Heart right ventricle (tissue), 16 donors: ENCODE measurements at regions not wholly inside any gene's neighbourhood (a gene's known extent, or its start where the extent isn't known, plus 50 kb on each side); places are given as distances from the start of the nearest gene placed in this dataset.

Experiments used
- ATAC-seq, 8 donors: fragments of 200-7000 bp; cut with Tn5 transposase; one replicate each; pipeline ENCODE4 v1.9.1; 2020; ENCODE audit warnings: mild to moderate bottlenecking in 8 of 8, moderate library complexity in 8 of 8, moderate number of reproducible peaks in 1 of 8
- DNase-seq, 2 donors: peaks; one replicate each; pipeline ENCODE4 v3.0.0-alpha.2; 2020
- H3K27ac ChIP-seq, 10 donors: fragments of 200-600 bp; sonication (generic) in 2 of 10; one replicate each; pipeline versions ENCODE4 v1.5.0 to v1.8.0; 2020 to 2022; ENCODE audit warnings: mild to moderate bottlenecking in 3 of 10
- H3K27me3 ChIP-seq, 7 donors: fragments of 200-600 bp; one replicate each; pipeline ENCODE4 v1.8.0; 2021 to 2022; ENCODE audit warnings: mild to moderate bottlenecking in 2 of 7
- H3K36me3 ChIP-seq, 9 donors: fragments of 200-600 bp; sonication (generic) in 1 of 9; one replicate each; pipeline versions ENCODE4 v1.5.0 to v1.8.0; 2020 to 2022; ENCODE audit warnings: mild to moderate bottlenecking in 2 of 9
- H3K4me1 ChIP-seq, 9 donors: fragments of 200-600 bp; sonication (generic) in 1 of 9; one replicate each; pipeline versions ENCODE4 v1.5.0 to v1.8.0; 2020 to 2022; ENCODE audit warnings: mild to moderate bottlenecking in 4 of 9
- H3K4me3 ChIP-seq, 10 donors: fragments of 200-600 bp; sonication (generic) in 2 of 10; one replicate each; pipeline versions ENCODE4 v1.5.0 to v1.8.0; 2020 to 2022; ENCODE audit warnings: mild to moderate bottlenecking in 7 of 10, moderate library complexity in 2 of 10
- H3K9me3 ChIP-seq, 11 donors: fragments of 200-600 bp in 10 of 11; sonication (generic) in 2 of 11; one replicate each; pipeline versions ENCODE4 v1.5.0 to v1.8.0; 2013 to 2022; ENCODE audit warnings: mild to moderate bottlenecking in 2 of 11, control low read depth in 1 of 11, moderate library complexity in 1 of 11
- WGBS, 2 donors: extraction: QIAGEN DNeasy Blood & Tissue Kit; methylation state at CpG; one replicate each; pipeline ENCODE4 v1.1.7; 2013; ENCODE audit warnings: inconsistent platforms in 1 of 2; 5-methylcytosine and 5-hydroxymethylcytosine counted together
- intact Hi-C, 10 donors: fragments of 100-400 bp; cut with DNase I; formaldehyde crosslinking; loops; one replicate each; pipeline versions ENCODE4 v1.11.1 to v1.14.2; 2022
- TF ChIP-seq, protein P1 (sequence below), 9 donors: fragments of 200-600 bp; sonication (generic) in 2 of 9; IDR thresholded peaks; one replicate each; pipeline versions ENCODE4 v1.5.0 to v1.8.0; 2021 to 2022; ENCODE audit warnings: antibody characterized with exemption in 9 of 9, mild to moderate bottlenecking in 5 of 9, moderate library complexity in 1 of 9
- donor health status: Arrhythmogenic right ventricular cardiomyopathy.
- donor health status: ischemic (EF 13 %, LVEDD 7.1; RV severe dilation, severe dysfunction).
- donor health status: healthy with polysubstance abuse.
- donor health status: DM: no; HTN: yes; CAD: no.
- donor health status: DM: no; HTN: no; CAD: no.
- donor health status: ischemic (EF 25% LVEDD 6.9; RV normal size, moderate dysfunction).
- donor health status: ischemic (EF 25% LVEDD 5.7; RV mildly dilated, moderate dysfunction).
- donor health status: healthy.
- donor health status: DM: yes; HTN: yes; CAD: no.
- donor health status: Ischemic cardiomyopathy.
- donor health status: ischemic (EF 35%, LVEDD 5.7; RV mildly dilated, moderate dysfunction).
- donor health status: nonischemic (EF 11% LVEDD 7.7; RV severe dilation, severe dysfunction).
- donor health status: DM: yes; HTN: yes; CAD: no.
- donor health status: PGD.
- donor health status: ischemic (EF 29% LVEDD 5.4; RV normal size, mild dysfunction).
- donor health status: nonischemic (EF 23%, LVEDD 6.1; RV moderate dilation, normal function).

GRCh38 chr7:84847038-84847437 is 339.8 kb downstream of the SEMA3D start:
- ATAC-seq (no peak), DNase-seq (no peak)
- TF ChIP-seq, protein P1, sequence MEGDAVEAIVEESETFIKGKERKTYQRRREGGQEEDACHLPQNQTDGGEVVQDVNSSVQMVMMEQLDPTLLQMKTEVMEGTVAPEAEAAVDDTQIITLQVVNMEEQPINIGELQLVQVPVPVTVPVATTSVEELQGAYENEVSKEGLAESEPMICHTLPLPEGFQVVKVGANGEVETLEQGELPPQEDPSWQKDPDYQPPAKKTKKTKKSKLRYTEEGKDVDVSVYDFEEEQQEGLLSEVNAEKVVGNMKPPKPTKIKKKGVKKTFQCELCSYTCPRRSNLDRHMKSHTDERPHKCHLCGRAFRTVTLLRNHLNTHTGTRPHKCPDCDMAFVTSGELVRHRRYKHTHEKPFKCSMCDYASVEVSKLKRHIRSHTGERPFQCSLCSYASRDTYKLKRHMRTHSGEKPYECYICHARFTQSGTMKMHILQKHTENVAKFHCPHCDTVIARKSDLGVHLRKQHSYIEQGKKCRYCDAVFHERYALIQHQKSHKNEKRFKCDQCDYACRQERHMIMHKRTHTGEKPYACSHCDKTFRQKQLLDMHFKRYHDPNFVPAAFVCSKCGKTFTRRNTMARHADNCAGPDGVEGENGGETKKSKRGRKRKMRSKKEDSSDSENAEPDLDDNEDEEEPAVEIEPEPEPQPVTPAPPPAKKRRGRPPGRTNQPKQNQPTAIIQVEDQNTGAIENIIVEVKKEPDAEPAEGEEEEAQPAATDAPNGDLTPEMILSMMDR (IDR thresholded peaks at IDR 0.05): no peak
- Histone ChIP-seq H3K4me1 (no peaks in the 10 kb centered on the region), H3K27me3 (no peaks in the 10 kb centered on the region), H3K4me3 (no peak overlapping the region), H3K9me3 (no peaks in the 10 kb centered on the region), H3K36me3 (no peaks in the 10 kb centered on the region), H3K27ac (no peak overlapping the region)
- 87% methylated on average over 1 of the region's 1 CpG for WGBS, 2 donors
- intact Hi-C loops: no loop called here

GRCh38 chr7:84845971-84846370 is 340.9 kb downstream of the SEMA3D start:
- 62 to 92% methylated on average over 3 of the region's 3 CpGs for WGBS, 2 donors
- intact Hi-C loops: no loop called here
- H3K36me3 ChIP-seq: no peaks in the 10 kb centered on the region
- no peak overlapping the region for H3K27ac ChIP-seq
- ATAC-seq (no peak), DNase-seq (no peak)
- H3K27me3 ChIP-seq: no peaks in the 10 kb centered on the region
- TF ChIP-seq, protein P1 (IDR thresholded peaks at IDR 0.05): no peak
- no peaks in the 10 kb centered on the region for H3K9me3 ChIP-seq
- no peak overlapping the region for H3K4me3 ChIP-seq
- H3K4me1 ChIP-seq: no peaks in the 10 kb centered on the region

- WGBS, 2 donors: 77 to 81% methylated on average over 1 of the region's 1 CpG
- H3K36me3 ChIP-seq: no peaks in the 10 kb centered on the region
- intact Hi-C loops: no loop called here
- no peaks in the 10 kb centered on the region for H3K4me1 ChIP-seq
- ATAC-seq (no peak), DNase-seq (no peak)
- H3K27me3 ChIP-seq: no peaks in the 10 kb centered on the region
- H3K27ac ChIP-seq: no peak overlapping the region
- H3K9me3 ChIP-seq: no peaks in the 10 kb centered on the region
- TF ChIP-seq, protein P1 (IDR thresholded peaks at IDR 0.05): no peak
- H3K4me3 ChIP-seq: no peak overlapping the region
Observed at GRCh38 chr7:84844771-84845170, 342.1 kb downstream of the SEMA3D start.

DNA sequence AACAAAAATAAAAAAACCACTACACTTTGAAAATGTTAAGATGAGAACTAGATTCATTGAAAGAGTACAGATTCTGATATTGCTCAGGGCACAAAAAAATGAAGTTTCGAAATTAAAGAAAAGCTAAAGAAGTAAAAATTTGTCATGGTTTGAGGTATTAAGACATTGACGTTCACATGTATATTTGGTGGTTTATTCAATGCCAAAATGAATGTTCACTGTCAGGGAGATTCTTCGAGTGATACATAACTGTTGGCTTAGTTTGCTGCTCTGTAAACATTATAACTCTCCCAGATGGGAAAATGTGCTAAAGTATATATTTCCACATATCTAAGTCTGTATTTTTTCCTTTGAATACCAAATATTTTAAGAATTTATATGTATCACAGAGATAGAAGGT is 345.0 kb downstream of the SEMA3D start:
- intact Hi-C loops: no loop called here
- H3K27ac ChIP-seq: no peak overlapping the region
- no peaks in the 10 kb centered on the region for H3K36me3 ChIP-seq
- DNase-seq (no peak), ATAC-seq (no peak)
- TF ChIP-seq, protein P1 (IDR thresholded peaks at IDR 0.05): no peak
- no peak overlapping the region for H3K4me3 ChIP-seq
- H3K27me3 ChIP-seq: no peaks in the 10 kb centered on the region
- H3K9me3 ChIP-seq: no peaks in the 10 kb centered on the region
- WGBS, 2 donors: 80 to 87% methylated on average over 3 of the region's 3 CpGs
- H3K4me1 ChIP-seq: no peaks in the 10 kb centered on the region

DNA sequence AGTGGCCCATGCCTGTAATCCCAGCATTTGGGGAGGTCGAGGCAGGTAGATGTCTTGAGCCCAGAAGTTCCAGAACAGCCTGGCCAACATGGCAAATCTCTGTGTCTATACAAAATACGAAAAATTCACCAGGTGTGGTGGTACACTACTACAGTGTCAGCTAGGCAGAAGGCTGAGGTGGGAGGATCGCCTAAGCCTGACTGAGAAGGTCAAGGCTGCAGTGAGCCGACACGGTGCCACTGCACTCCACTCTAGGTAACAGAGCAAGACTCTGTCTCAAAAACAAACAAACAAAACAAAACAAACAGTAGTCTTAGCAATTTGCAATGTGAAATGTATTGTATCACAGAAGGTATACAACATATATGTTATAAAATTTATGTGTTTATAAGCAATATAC is 348.0 kb downstream of the SEMA3D start:
- Histone ChIP-seq H3K27ac (no peak overlapping the region), H3K4me1 (no peaks in the 10 kb centered on the region), H3K9me3 (no peaks in the 10 kb centered on the region), H3K36me3 (no peaks in the 10 kb centered on the region), H3K4me3 (no peak overlapping the region), H3K27me3 (no peaks in the 10 kb centered on the region)
- ATAC-seq (no peak), DNase-seq (no peak)
- intact Hi-C loops: no loop called here
- TF ChIP-seq, protein P1 (IDR thresholded peaks at IDR 0.05): no peak
- WGBS, 2 donors: 85 to 89% methylated on average over 5 of the region's 5 CpGs
